ACC112 (cell line): ENCODE measurements at regions not wholly inside any gene's neighbourhood (a gene's known extent, or its start where the extent isn't known, plus 50 kb on each side); places are given as distances from the start of the nearest gene placed in this dataset.

Experiments used
- H2AFZ ChIP-seq: fragments of 200-600 bp; sonication (generic); one replicate; pipeline ENCODE4 v1.6.0; 2017; ENCODE audit warnings: antibody characterized with exemption, low read length; ENCODE audit not compliant: unreplicated experiment
- H3K27ac ChIP-seq: fragments of 200-600 bp; sonication (generic); 2 replicates; pipeline ENCODE4 v1.5.1; 2014; ENCODE audit warnings: low read depth, mild to moderate bottlenecking, antibody characterized with exemption, low read length, moderate library complexity
- H3K27me3 ChIP-seq: fragments of 200-600 bp; sonication (generic); 2 replicates; pipeline ENCODE4 v1.6.1; 2014; ENCODE audit warnings: mild to moderate bottlenecking, antibody characterized with exemption, low read length, moderate library complexity, mixed read lengths; ENCODE audit not compliant: insufficient read depth
- H3K36me3 ChIP-seq: fragments of 200-600 bp; sonication (generic); 2 replicates; pipeline ENCODE4 v1.6.1; 2016; ENCODE audit warnings: mild to moderate bottlenecking, antibody characterized with exemption, low read length, moderate library complexity, mixed read lengths; ENCODE audit not compliant: insufficient read depth
- H3K4me1 ChIP-seq: fragments of 200-600 bp; sonication (generic); one replicate; pipeline ENCODE4 v1.6.1; 2016; ENCODE audit warnings: low read length, mixed read lengths; ENCODE audit not compliant: insufficient read depth, unreplicated experiment, control insufficient read depth
- H3K4me3 ChIP-seq: fragments of 200-600 bp; sonication (generic); 2 replicates; pipeline ENCODE4 v1.5.1; 2014; ENCODE audit warnings: mild to moderate bottlenecking, low read depth, low read length
- H3K79me2 ChIP-seq: fragments of 200-600 bp; sonication (generic); one replicate; pipeline ENCODE4 v1.6.0; 2016; ENCODE audit warnings: low read length; ENCODE audit not compliant: control insufficient read depth, unreplicated experiment, insufficient read depth

DNA sequence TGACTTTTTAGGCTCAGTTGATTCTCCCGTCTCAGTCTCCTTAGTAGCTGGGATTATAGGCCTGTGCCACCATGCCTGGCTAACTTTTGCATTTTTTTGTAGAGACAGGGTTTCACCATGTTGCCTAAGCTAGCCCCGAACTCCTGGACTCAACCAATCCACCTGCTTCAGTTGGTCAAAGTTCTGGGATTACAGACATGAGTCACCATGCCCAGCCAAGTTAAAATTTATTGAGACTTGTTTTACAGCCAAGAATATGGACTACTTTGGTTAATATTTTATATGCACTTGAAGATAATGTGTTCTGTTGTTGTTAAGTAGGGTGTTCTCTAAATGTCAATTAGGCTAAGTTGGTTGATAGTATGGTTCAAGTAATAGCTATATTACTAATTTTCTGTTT is 58.7 kb downstream of the CYTL1 start:
- Histone ChIP-seq H3K79me2 (no peaks in the 10 kb centered on the region), H3K4me3 (no peak overlapping the region), H3K27me3 (no peaks in the 10 kb centered on the region), H3K27ac (no peak overlapping the region), H3K4me1 (no peaks in the 10 kb centered on the region), H3K36me3 (no peaks in the 10 kb centered on the region), H2AFZ (no peak overlapping the region)

DNA sequence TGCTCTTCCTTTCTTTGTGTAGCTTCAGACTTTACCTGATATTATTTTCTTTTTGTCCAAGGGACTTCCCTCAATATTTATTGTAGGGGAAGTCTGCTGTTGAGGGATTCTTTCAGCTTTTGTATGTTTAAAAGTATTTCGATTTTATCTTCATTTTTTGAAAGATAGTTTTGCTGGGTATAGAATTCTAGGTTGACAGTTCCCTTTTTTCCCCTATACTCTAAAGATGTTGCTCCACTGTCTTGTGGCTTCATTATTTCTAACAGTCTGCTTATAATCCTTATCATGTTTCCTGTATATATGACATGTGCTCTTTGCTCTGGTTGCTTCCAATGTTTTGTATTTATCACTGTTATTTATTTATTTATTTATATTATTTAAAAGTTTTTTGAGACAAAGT is 57.3 kb downstream of the CYTL1 start:
- Histone ChIP-seq H3K27ac (no peak overlapping the region), H3K4me1 (no peaks in the 10 kb centered on the region), H3K27me3 (no peaks in the 10 kb centered on the region), H3K4me3 (no peak overlapping the region), H3K79me2 (no peaks in the 10 kb centered on the region), H3K36me3 (no peaks in the 10 kb centered on the region), H2AFZ (no peak overlapping the region)

DNA sequence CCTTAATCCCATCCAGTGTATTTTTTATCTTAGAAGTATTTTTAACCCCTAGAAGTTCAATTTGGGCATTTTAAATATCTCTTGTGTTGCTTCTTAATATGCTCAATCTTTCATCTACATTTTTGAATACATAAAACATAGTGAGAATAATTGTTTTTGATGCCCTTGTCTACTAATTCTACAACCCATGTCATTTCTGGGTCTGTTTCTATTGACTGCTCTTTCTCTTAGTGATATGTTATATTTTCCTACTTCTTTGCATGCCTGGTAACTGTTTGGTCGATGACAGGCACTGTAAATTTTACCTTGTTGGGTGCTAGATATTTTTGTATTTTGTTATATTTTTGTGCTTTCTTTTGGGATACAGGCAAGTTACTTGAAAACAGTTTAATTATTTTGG is 56.3 kb downstream of the CYTL1 start:
- no peaks in the 10 kb centered on the region for H3K36me3 ChIP-seq
- no peaks in the 10 kb centered on the region for H3K27me3 ChIP-seq
- no peak overlapping the region for H3K4me3 ChIP-seq
- no peak overlapping the region for H3K27ac ChIP-seq
- H2AFZ ChIP-seq = no peak overlapping the region
- H3K4me1 ChIP-seq = peaks cover 3% of the 10 kb centered on the region
- H3K79me2 ChIP-seq = no peaks in the 10 kb centered on the region
